HepG2 (cell line): ENCODE measurements at regions not wholly inside any gene's neighbourhood (a gene's known extent, or its start where the extent isn't known, plus 50 kb on each side); places are given as distances from the start of the nearest gene placed in this dataset.

ENCODE experiments used
- ATAC-seq: fragments of 200-7000 bp; cut with Tn5 transposase; 3 replicates; pipeline ENCODE4 v1.9.1; 2020; ENCODE audit warnings: mild to moderate bottlenecking, moderate library complexity
- BruUV-seq: library from RNA; stranded (reverse); fragments of 400-500 nt; replicated peaks from 2 replicates; lab custom pipeline; 2021; lab: Mats Ljungman, UMichigan
- CTCF ChIA-PET: fragments of 300-600 bp; formaldehyde crosslinking; extraction: SDS; loops from one replicate; lab custom pipeline; 2021; ENCODE audit warnings: low total read pairs, inconsistent platforms, low intra/inter-chr PET ratio; lab: Yijun Ruan, JAX
- POLR2A ChIA-PET: fragments of 350-600 bp; sonication (Branson Sonifier 250); formaldehyde crosslinking; loops from one replicate; lab custom pipeline; 2020; ENCODE audit warnings: antibody characterized with exemption, inconsistent platforms; lab: Yijun Ruan, JAX
- DNase-seq: peaks from one replicate; pipeline ENCODE4 v3.0.0-alpha.2; 2015; ENCODE audit warnings: low spot score
- FAIRE-seq: peaks from 3 replicates; lab custom pipeline; 2011; peaks lifted over from hg19 to GRCh38; lab: Jason Lieb, UNC
- H2AFZ ChIP-seq: one replicate; pipeline ENCODE4 v1.6.1; 2011; ENCODE audit warnings: low read length, inconsistent platforms
- H3K27ac ChIP-seq: fragments of 300-600 bp; 3 replicates; pipeline ENCODE4 v1.8.0; 2011; ENCODE audit warnings: mixed run types, mild to moderate bottlenecking, mixed read lengths, low read length, inconsistent platforms; ENCODE audit not compliant: insufficient read depth; ENCODE audit errors: extremely low read length
- H3K27me3 ChIP-seq, 2 experiments: fragments of 200-600 bp in 1 of 2; 2 replicates in 1 of 2; 3 replicates in 1 of 2; pipeline versions ENCODE4 v1.6.0 to v1.8.0; 2011; ENCODE audit warnings: low read length in 2 of 2, mild to moderate bottlenecking in 2 of 2, moderate library complexity in 2 of 2, inconsistent platforms in 1 of 2; ENCODE audit not compliant: insufficient read depth in 2 of 2, control insufficient read depth in 1 of 2
- H3K36me3 ChIP-seq, 2 experiments: fragments of 200-600 bp in 1 of 2; replicated peaks in 1 of 2; 2 replicates in 1 of 2; 3 replicates in 1 of 2; pipeline versions ENCODE4 v1.5.1 to v1.8.0; 2011; ENCODE audit warnings: low read length in 2 of 2, inconsistent platforms in 1 of 2; ENCODE audit not compliant: insufficient read depth in 2 of 2, control insufficient read depth in 1 of 2
- H3K4me1 ChIP-seq: 2 replicates; pipeline ENCODE4 v1.5.1; 2012; ENCODE audit warnings: low read length, inconsistent platforms; ENCODE audit not compliant: insufficient read depth
- H3K4me2 ChIP-seq: 2 replicates; pipeline ENCODE4 v1.6.0; 2011; ENCODE audit warnings: low read depth, low read length, inconsistent platforms
- H3K4me3 ChIP-seq, 3 experiments: fragments of 200-600 bp in 1 of 3; sonication (generic), shearing (Covaris generic) in 1 of 3; replicated peaks in 1 of 3; 2 replicates each; pipeline ENCODE4 v1.5.1; 2011 to 2016; ENCODE audit warnings: low read length in 3 of 3, inconsistent platforms in 2 of 3, low read depth in 2 of 3, mild to moderate bottlenecking in 2 of 3, control low read depth in 1 of 3, mixed read lengths in 1 of 3; ENCODE audit not compliant: insufficient read depth in 1 of 3
- H3K79me2 ChIP-seq: one replicate; pipeline ENCODE4 v1.6.1; 2011; ENCODE audit warnings: low read length, inconsistent platforms; ENCODE audit not compliant: insufficient read depth
- H3K9ac ChIP-seq: 2 replicates; pipeline ENCODE4 v1.6.0; 2011; ENCODE audit warnings: mild to moderate bottlenecking, low read depth, low read length, inconsistent platforms; ENCODE audit not compliant: insufficient read depth
- H3K9me3 ChIP-seq: 2 replicates; pipeline ENCODE4 v1.5.1; 2012; ENCODE audit warnings: mild to moderate bottlenecking, low read length
- H4K20me1 ChIP-seq: 2 replicates; pipeline ENCODE4 v1.6.0; 2011; ENCODE audit warnings: inconsistent platforms, mild to moderate bottlenecking, low read length, moderate library complexity; ENCODE audit not compliant: insufficient read depth
- KLF13 ChIP-seq: sonication (generic); formaldehyde crosslinking; IDR thresholded peaks from 2 replicates; pipeline ENCODE4 v1.4.0; 2020; ENCODE audit warnings: mild to moderate bottlenecking, missing genetic modification reagents
- PAXIP1 ChIP-seq: sonication (generic); formaldehyde crosslinking; conservative IDR thresholded peaks from 2 replicates; pipeline ENCODE4 v1.4.0; 2020; ENCODE audit warnings: mild to moderate bottlenecking, missing genetic modification reagents, moderate library complexity
- REPIN1 ChIP-seq: sonication (generic); formaldehyde crosslinking; IDR thresholded peaks from 2 replicates; pipeline ENCODE4 v1.8.0; 2022; ENCODE audit warnings: missing genetic modification reagents, low read depth, mild to moderate bottlenecking, borderline replicate concordance
- ZFP36L1 ChIP-seq: sonication (generic); formaldehyde crosslinking; IDR thresholded peaks from 2 replicates; pipeline ENCODE4 v1.8.0; 2022; ENCODE audit warnings: mild to moderate bottlenecking, missing genetic modification reagents, moderate library complexity
- ZFYVE20 ChIP-seq: sonication (generic); formaldehyde crosslinking; IDR thresholded peaks from 2 replicates; pipeline ENCODE4 v1.8.0; 2023; ENCODE audit warnings: low read depth, mild to moderate bottlenecking, moderate library complexity, missing genetic modification reagents, borderline replicate concordance
- ZNF17 ChIP-seq: sonication (generic); formaldehyde crosslinking; IDR thresholded peaks from 2 replicates; pipeline ENCODE4 v1.5.0; 2020; ENCODE audit warnings: mild to moderate bottlenecking, missing genetic modification reagents
- ZNF263 ChIP-seq: sonication (generic); formaldehyde crosslinking; IDR thresholded peaks from 2 replicates; pipeline ENCODE4 v1.4.0; 2020; ENCODE audit warnings: missing genetic modification reagents
- WGBS: methylation state at CpG from one replicate; pipeline ENCODE4 v1.1.6; 2017; ENCODE audit warnings: low lambda C conversion rate; 5-methylcytosine and 5-hydroxymethylcytosine counted together
- in situ Hi-C: cut with HindIII; loops from 2 replicates; pipeline ENCODE4 v1.10.0; 2017; ENCODE audit warnings: low pct_unique_long_range_greater_than_20kb; ENCODE audit not compliant: extremely low pct_ligation_motif_present
- intact Hi-C: fragments of 100-400 bp; cut with micrococcal nuclease; formaldehyde crosslinking; loops from one replicate; pipeline ENCODE4 v1.10.0; 2022; ENCODE audit not compliant: unreplicated experiment

- TF ChIP-seq ZFP36L1 = no peak
- no peak for TF ChIP-seq ZFYVE20 (CRISPR knock-in tag)
- TF ChIP-seq ZNF17 (CRISPR knock-in tag) = no peak
- TF ChIP-seq REPIN1 (CRISPR knock-in tag) = no peak
- TF ChIP-seq ZNF263 (CRISPR knock-in tag) = no peak
- TF ChIP-seq PAXIP1 (CRISPR knock-in tag) = no peak
Observed at GRCh38 chr6:156167016-156167624, 610.1 kb upstream of the ARID1B start (continued).

- no peak overlapping the region for H3K4me2 ChIP-seq
- DNase-seq = no peak
- 6% methylated on average over 4 of the region's 4 CpGs for WGBS
- BruUV-seq = no TSS peak
- intact Hi-C loops = loop anchor here (2.0 kb wide), 1 partner anchor 33 kb away; no protein-coding TSS in a partner anchor
- no peak overlapping the region for H3K9ac ChIP-seq
- FAIRE-seq = no peak
- POLR2A ChIA-PET = no interaction called here
- no peaks in the 10 kb centered on the region for H4K20me1 ChIP-seq
- TF ChIP-seq KLF13 (CRISPR knock-in tag) = no peak
- TF ChIP-seq, all 625 proteins: peak for 0
- no peak overlapping the region for H2AFZ ChIP-seq
- no peak overlapping the region for H3K27ac ChIP-seq
- no peaks in the 10 kb centered on the region for H3K36me3 ChIP-seq
- in situ Hi-C loops = no loop called here
- H3K27me3 ChIP-seq = peaks cover 0 to 15% of the 10 kb centered on the region in 2 experiments; a peak in 2 of 5 replicates
- no peaks in the 10 kb centered on the region for H3K79me2 ChIP-seq
- H3K4me1 ChIP-seq = no peaks in the 10 kb centered on the region
- ATAC-seq = no peak
- H3K9me3 ChIP-seq = no peaks in the 10 kb centered on the region
- CTCF ChIA-PET = no interaction called here
- H3K4me3 ChIP-seq = no peak overlapping the region
Observed at GRCh38 chr6:156166093-156166492, 611.1 kb upstream of the ARID1B start.
